HEK293T (cell line): ENCODE measurements at regions not wholly inside any gene's neighbourhood (a gene's known extent, or its start where the extent isn't known, plus 50 kb on each side); places are given as distances from the start of the nearest gene placed in this dataset.

Experiments
- ARNT ChIP-seq: fragments of 450-650 bp; IDR thresholded peaks from 2 replicates; pipeline ENCODE4 v1.6.1; 2017; ENCODE audit warnings: mild to moderate bottlenecking
- BHLHE40 ChIP-seq: fragments of 450-650 bp; IDR thresholded peaks from 2 replicates; pipeline ENCODE4 v1.6.1; 2016; ENCODE audit warnings: mild to moderate bottlenecking, moderate library complexity, borderline replicate concordance
- CTBP1 ChIP-seq: fragments of 450-650 bp; IDR thresholded peaks from 2 replicates; pipeline ENCODE4 v1.6.1; 2016; ENCODE audit warnings: borderline replicate concordance
- ELF4 ChIP-seq: fragments of 450-650 bp; IDR thresholded peaks from 2 replicates; pipeline ENCODE4 v1.6.1; 2017; ENCODE audit warnings: antibody characterized with exemption
- FOXM1 ChIP-seq: fragments of 450-650 bp; IDR thresholded peaks from 2 replicates; pipeline ENCODE4 v1.6.1; 2017; ENCODE audit warnings: mild to moderate bottlenecking, borderline replicate concordance
- HDGF ChIP-seq: fragments of 450-650 bp; IDR thresholded peaks from 2 replicates; pipeline ENCODE4 v1.6.1; 2017; ENCODE audit warnings: antibody characterized with exemption, borderline replicate concordance
- PKNOX1 ChIP-seq: fragments of 450-650 bp; IDR thresholded peaks from 2 replicates; pipeline ENCODE4 v1.6.1; 2016
- SP1 ChIP-seq: fragments of 450-650 bp; IDR thresholded peaks from 2 replicates; pipeline ENCODE4 v1.6.1; 2017
- SUZ12 ChIP-seq: fragments of 450-650 bp; IDR thresholded peaks from 2 replicates; pipeline ENCODE4 v1.6.1; 2016; ENCODE audit warnings: mild to moderate bottlenecking
- ZNF384 ChIP-seq: fragments of 450-650 bp; IDR thresholded peaks from 2 replicates; pipeline ENCODE4 v1.6.1; 2016

- TF ChIP-seq ARNT: no peak
- no peak for TF ChIP-seq PKNOX1
- TF ChIP-seq SP1: no peak
- no peak for TF ChIP-seq SUZ12
- no peak for TF ChIP-seq ELF4
- TF ChIP-seq ZNF384: no peak
- TF ChIP-seq HDGF: no peak
- TF ChIP-seq FOXM1: no peak
- no peak for TF ChIP-seq CTBP1
- TF ChIP-seq BHLHE40: no peak
These were observed 245.0 kb upstream of the RASGRP1 start for GRCh38 chr15:38809621-38810020.
